Keratinocyte (primary cell): ENCODE measurements at regions not wholly inside any gene's neighbourhood (a gene's known extent, or its start where the extent isn't known, plus 50 kb on each side); places are given as distances from the start of the nearest gene placed in this dataset.

ENCODE experiments used
- CTCF ChIP-seq, 3 experiments: IDR thresholded peaks in 1 of 3; conservative IDR thresholded peaks in 1 of 3; optimal IDR thresholded peaks in 1 of 3; 2 replicates in 2 of 3; 3 replicates in 1 of 3; pipeline versions ENCODE3 to v1.5.1; 2011; ENCODE audit warnings: low read length in 3 of 3, mild to moderate bottlenecking in 3 of 3, moderate library complexity in 2 of 3, control low read depth in 1 of 3, inconsistent platforms in 1 of 3; ENCODE audit not compliant: insufficient read depth in 2 of 3; ENCODE audit errors: extremely low read depth in 1 of 3
- EZH2 ChIP-seq: IDR thresholded peaks from one replicate; pipeline ENCODE4 v1.6.1; 2012; ENCODE audit warnings: inconsistent platforms, mild to moderate bottlenecking, low read length, moderate library complexity

GRCh38 chr2:120541553-120541932 lies 194.1 kb upstream of the GLI2 start:
- no peak for TF ChIP-seq CTCF (optimal IDR thresholded peaks at IDR 0.05 in 1 of 3, IDR thresholded peaks at IDR 0.05 in 1 of 3, conservative IDR thresholded peaks at IDR 0.05 in 1 of 3; ENCODE audit: extremely low read depth in 1 of 3, insufficient read depth in 2 of 3, low read length in 3 of 3)
- TF ChIP-seq EZH2, result no peak
